ENCODE measurements at regions not wholly inside any gene's neighbourhood (a gene's known extent, or its start where the extent isn't known, plus 50 kb on each side); places are given as distances from the start of the nearest gene placed in this dataset.

DNA sequence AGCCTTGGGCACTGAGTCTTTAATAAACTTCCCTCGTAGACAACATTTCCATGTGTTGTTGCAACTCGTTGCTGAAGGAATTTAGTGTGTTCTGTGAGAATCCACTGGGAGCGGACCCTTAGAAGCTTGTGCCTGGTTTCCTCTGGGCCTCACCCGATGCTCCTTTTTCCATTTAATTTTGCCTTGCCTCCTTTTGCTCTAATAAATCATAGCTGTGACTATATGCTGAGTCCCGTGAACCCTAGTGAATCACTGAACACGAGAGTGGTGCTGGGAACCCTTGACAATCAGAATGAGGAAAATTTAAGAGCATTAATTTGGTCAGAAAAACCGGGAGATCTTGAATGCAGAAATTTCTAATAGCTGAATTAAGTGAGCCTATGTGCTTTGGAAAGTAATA, 291.1 kb upstream of the ZNF608 start:
- in situ Hi-C loops (cut with MboI; ENCODE audit: low sequenced_read_pairs) = no loop called here

DNA sequence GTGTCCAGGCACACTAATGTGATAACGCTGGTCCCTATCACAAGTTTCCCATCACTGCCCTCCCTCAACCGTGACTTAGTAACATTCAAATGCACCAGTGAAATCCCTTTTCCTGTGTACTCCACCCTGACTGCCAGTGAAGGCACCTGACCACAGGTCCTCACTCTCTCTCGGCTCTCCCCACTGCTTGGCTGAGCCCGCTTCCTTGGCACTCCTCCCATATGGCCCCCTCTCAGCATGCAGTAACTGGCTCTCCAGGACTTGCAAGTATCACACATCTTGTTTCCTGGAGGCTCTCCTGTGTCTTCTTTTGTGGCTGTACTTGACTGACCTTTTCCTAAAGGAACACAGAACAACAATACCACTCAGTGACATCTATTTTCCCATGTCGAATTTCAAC, 292.0 kb upstream of the ZNF608 start:
- in situ Hi-C loops (cut with MboI; ENCODE audit: low sequenced_read_pairs) = no loop called here

DNA sequence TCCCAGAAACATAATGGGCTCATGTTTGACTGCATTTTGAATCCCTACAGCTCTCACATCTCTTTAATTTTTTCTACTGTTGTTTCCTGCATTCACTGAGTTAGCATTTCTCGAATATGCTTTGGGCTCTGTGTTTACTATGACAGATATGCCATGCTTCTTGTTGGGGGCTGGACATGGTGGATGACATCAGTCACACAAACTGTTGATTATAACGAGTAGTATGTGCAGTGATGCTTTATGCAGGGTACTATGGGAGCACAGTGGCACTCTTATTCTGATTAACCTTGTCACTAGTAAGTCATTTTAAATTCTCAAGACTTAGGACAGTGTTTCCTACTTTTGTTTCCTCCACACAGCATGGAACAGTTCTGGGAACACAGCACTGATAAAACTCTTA, 295.4 kb upstream of the ZNF608 start:
- in situ Hi-C loops (cut with MboI; ENCODE audit: low sequenced_read_pairs) = no loop called here

DNA sequence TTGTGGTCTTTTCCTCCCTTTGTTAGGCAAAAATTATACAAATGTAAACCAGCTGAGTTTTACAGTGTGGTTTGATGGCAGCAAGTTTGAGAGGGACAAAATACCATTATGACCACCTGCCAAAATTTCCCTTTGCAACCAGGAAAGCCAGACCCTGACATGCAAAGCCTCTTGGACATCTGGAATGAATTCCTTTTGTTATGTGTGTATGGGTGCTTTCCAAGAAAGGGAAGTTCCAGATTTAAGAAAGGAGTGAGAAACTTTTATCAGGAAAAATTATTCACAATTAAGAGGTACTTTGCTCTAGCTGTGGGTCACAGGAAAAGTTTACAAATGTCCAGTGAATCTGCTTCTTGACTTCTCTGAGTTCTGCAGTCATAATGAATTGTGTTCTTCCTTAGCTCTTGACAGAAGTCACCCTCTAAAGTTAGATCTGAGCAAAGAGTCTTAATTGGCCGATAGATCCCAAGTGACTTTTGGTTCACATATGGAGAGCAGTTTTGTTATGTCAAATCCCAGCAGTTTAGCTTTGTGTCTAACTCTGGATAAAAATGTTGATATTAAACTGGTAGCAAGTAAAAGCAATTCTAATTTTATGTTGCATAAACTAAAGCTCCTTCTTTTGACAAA, 295.9 kb upstream of the ZNF608 start:
- in situ Hi-C loops (cut with MboI; ENCODE audit: low sequenced_read_pairs) = no loop called here

DNA sequence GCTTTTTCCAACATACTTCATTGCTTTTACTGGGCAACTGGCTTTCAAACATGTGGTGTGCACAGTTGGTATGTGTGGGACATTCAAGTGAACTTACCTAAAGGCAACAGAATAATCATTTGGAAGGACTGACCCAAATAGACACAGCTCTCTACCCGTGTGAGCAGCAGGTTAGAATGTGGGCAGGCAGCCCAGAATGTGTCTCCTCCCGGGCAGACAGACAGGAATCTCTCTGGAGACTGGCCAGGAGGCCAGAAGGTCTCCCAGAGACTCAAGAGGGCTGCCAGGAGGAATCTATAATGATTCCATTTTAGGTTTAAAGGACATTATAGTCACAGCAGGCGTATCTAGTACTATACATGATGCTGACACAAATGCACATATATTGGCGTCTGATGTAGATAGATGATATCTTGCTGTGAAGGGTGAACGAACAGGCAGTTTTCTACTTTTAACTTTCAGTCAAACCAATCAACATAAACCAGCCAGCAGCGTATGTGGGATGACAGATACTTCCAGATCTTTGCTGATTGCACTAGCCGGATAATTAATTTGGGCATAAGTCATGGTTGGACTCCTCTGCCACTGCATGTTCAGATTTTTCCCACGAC, 297.4 kb upstream of the ZNF608 start:
- in situ Hi-C loops (cut with MboI; ENCODE audit: low sequenced_read_pairs) = no loop called here

DNA sequence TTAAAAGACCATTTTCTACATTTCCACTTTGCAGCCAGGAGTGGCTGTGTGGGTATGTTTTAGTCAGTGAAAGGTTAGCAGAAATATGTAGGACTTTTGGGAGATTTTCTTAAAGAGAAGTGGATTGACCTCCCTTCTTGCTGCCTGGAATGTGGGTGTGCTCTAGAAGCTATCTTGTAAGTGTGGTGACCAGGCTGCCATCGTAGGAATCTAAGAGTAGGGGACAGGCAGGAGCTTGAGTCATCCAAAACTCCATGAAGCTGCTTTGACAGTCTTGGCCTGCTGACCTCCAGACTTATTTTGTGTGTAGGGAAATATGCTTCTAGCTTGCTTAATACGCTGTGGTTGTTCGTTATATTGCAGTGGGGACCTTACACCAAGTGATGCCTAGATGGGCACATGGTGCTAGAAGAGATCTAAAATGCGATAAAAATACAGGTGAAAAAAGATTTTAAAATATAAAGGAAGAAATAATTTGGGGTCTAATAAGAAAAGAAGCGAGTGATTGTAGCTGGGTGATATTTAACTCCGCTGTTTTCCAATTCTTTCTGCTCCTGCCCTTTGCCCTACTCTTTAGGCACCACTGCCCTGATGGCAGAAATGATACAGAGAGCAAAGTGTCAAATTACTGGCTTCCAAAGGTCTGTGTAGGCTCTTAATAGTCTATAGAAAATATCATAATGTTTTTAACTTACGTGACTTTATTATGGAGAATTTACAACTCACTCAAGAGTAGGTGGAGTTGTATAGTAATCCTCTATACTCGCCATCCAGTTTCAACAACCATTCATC, 298.2 kb upstream of the ZNF608 start:
- in situ Hi-C loops (cut with MboI; ENCODE audit: low sequenced_read_pairs) = no loop called here

DNA sequence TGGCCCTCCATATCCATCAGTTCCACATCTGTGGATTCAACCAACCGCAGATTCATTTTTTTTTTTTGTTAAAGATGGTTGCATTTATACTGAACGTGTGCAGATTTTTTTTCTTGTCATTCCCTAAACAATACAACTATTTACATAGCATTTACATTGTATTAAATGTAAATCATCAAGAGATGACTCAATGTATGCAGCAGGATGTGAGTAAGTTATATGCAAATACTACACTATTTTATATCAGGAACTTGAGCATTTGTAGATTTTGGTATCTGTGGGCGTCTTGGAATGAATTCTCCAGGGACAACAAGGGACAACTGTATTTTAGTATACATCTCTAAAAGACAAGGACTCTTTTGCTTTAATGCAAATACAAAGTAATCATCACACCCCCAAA, 299.2 kb upstream of the ZNF608 start:
- in situ Hi-C loops (cut with MboI; ENCODE audit: low sequenced_read_pairs) = no loop called here

DNA sequence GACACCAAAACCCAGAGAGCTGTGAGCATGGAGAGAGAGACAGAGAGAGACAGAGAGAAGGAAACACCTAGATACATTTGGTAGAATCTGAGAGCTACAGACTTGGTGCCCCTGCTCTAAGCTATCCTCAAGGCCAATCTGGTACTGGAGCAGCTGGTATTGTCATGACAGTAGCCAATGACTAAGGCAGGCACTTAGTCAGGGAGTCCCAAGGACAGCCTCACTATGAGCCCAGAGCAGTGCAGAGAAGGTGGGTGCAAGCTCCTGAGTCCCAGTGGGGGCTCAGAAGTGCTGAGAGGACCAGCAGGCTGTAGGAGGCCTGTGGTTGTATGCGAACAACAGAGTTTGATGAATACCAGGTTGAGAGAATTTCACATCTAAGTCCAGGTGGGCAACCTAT, 300.4 kb upstream of the ZNF608 start:
- in situ Hi-C loops (cut with MboI; ENCODE audit: low sequenced_read_pairs) = no loop called here

DNA sequence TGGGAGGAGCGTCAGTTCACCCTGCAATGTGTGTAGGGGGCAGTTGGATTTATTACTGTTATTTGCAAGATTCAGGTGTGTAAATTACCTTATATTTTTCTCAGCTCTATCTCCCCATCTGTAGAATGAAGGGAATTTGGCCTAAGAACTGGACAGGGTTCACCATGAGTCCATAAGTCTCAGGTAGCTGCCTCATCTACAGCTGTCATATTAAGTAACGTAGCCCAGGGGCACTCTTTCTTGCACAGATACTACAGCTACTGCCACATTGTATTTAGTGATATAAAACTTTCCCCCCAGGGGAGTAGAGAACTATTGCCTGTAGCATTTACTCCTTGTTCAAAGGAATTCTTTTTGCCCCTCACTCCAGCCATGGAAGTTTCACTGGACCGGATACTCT, 301.4 kb upstream of the ZNF608 start:
- in situ Hi-C loops (cut with MboI; ENCODE audit: low sequenced_read_pairs) = no loop called here

DNA sequence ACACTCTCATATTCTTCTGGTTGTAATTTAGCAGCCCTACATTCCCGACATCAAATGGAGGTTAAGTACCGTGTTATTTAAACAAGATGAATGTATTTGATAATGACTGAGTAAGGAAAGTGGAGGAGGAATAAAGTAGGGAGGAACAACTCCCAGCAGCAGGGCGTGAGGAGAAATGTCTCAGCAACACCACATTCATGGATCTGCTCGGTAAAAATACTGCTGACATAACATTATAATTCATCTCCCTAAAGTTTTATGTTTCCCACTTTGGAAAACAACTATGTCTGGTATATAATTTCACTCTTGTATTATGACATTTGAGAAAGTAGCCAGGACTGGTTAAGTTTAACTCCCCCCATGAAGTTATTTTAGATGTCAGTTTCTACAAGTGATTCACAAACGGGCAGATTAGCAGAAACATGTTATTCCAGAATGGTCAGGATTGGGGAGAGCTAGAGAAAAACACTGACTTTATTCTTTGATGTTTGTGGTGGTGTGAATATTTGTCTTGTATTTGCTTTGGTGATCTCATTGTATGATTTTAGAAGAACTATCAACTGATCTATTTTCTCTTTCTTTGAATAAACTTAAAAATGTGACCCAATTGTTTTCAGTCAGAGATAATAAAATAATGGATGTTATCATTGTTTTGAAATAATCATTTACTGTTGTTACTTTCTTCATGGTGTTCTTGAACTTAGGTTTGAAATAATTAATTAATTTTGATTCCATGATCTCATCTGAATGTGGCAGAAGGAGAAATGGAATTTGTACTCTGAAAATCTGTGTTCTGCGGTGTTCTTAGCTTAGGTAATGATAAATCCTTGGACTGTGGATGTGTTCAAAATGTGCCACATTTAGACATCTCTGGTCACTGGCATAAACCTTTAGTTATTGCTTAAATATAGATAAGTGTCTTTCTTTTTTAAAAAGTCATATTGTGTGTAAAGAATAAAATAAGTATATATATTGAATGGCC, 303.6 kb upstream of the ZNF608 start:
- in situ Hi-C loops (cut with MboI; ENCODE audit: low sequenced_read_pairs) = no loop called here

DNA sequence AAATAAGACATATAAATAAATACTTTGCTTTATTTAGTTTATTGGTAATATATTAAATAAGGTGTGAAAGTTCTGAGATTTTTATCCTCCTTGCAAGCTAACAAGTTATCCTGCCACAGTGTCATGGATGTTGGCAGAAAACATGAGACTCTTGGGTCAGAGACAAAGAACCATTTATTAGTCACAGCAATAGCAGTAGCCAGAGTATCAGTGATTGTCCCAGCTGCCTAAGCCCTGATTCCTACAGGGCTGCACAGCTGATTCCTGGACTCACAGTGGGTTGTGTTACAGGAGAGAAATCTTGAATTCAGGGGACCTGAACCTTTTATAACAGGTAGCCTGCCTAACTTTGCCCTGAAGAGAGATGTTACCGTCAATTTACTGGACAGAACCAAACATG, 304.5 kb upstream of the ZNF608 start:
- in situ Hi-C loops (cut with MboI; ENCODE audit: low sequenced_read_pairs) = no loop called here

DNA sequence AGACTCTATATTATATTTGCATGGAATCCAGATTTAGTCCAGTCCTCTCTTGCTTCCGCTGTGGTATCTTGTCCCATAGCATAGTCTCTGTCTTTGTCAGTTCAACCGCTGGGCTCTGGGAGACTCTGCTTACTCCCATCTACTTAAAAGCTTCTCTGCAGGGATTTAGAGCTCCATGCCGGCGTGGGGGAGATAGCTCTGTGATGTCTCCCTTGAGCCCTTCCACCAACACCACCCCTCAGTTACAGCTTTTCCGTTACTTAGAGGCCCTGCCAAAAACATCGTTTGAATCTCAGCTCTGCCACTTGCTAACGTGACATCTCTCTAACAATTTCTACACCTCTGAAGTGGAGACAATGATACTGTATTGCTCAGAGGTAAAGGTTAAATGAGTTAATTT, 306.1 kb upstream of the ZNF608 start:
- in situ Hi-C loops (cut with MboI; ENCODE audit: low sequenced_read_pairs) = no loop called here

DNA sequence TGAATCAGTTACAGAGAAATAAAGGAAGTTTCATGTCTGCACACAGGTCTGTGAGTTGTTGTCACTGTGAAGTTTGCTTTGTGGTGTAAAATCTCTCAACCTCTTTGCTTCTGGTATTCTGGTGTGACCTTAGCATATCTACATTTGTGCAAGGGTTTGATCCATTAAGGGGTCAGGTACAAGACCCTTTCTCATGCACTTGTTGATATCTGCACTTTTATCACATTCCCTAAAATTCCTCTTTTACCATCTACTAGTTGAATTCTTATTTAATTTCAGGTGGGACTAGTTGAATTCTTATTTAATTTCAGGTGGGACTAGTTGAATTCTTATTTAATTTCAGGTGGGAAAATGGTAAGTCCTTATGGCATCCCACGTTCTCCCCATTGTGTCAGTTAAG, 306.7 kb upstream of the ZNF608 start:
- in situ Hi-C loops (cut with MboI; ENCODE audit: low sequenced_read_pairs) = no loop called here

DNA sequence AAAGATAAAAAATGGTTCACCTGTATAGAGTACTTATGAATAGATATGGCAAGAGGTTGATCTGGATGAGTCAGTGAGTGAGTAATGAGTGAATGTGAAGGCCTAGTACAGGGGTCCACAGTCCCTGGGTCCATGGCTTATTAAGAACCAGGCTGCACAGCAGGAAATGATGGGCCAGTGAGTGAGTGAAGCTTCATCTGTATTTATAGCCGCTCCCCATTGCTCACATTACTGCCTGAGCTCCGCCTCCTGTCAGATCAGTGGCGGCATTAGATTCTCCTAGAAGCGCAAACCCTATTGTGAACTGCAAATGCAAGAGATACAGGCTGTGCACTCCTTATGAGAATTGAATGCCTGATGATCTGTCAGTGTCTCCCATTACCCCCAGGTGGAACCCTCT, 307.7 kb upstream of the ZNF608 start:
- in situ Hi-C loops (cut with MboI; ENCODE audit: low sequenced_read_pairs) = no loop called here

DNA sequence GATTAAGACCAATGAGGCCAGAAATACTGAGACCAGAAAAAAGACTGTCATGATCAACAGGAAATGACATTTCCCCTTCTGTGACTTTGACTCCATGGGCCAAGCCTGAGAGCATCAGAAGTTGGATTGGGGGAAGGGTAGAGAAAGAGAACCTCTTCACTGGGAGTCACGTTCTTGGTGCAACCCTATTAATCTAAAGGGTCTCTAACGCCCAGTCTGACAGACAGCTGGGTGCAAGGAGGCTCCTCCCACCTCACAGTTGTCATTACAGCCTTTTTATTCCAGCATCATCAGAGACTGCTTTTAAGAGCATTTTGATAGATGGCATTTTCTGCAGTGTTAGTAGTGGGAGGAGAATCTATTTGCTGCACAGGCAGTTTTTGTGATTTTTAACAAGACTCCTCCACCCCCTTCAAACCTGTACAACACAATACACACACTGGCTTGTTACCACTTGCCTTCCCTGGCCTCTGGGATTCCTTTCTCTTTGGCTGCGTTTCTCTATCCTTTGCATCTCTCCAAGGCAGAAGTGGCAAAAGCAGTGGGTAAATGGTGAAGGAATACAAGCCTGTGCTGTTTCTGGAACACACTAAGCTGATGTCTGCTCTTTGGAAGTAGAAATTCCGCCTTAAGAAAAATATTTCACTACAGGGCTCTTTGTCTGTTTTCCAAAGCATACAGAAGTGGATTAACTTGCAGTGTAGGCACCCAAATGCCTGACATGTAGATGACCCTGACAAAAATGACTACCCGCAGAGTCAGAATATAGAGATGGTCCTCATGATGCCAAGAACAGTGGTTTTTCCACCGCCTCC, 310.4 kb upstream of the ZNF608 start:
- in situ Hi-C loops (cut with MboI; ENCODE audit: low sequenced_read_pairs) = no loop called here

DNA sequence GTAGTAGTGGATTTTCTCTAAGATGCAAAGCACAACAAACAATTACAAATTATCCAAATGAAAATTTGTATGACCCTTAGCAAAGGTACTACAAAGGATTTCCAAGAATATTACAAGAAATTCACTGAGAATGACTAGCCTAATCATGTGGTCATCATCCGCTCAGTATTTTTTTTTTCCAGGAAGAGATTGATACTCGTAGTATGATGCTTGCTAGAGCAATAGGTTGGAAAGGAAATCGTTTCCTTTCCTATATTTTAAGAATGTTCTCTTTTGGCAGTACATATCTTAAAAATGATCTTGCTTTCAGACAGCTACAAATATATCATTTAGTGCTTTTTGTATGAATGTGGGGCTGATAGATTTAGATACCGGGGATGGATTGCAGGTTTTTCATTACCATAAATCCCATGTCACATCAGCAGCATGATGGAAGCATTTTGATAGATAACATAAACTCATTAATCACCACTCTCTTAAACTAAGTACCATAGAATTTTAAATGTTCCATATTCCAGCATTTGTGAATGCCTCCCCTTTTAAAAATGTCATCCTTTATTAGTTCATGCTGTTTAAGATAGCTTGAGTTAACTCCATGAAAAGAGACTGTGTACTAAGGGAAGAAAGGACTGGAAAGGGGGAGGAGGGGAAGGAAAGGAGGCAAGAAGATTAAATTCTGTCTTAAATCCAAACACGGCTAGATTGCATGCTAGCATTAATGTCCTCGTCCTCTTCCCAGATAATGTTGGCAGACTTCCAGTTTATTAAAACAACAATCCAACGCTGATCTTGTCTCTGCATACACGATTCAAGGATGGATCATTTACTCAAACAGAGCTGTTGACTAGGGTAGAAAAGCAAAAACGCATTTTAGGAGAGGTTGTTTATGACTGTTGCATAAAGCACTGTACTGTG, 311.7 kb upstream of the ZNF608 start:
- in situ Hi-C loops (cut with MboI; ENCODE audit: low sequenced_read_pairs) = no loop called here

DNA sequence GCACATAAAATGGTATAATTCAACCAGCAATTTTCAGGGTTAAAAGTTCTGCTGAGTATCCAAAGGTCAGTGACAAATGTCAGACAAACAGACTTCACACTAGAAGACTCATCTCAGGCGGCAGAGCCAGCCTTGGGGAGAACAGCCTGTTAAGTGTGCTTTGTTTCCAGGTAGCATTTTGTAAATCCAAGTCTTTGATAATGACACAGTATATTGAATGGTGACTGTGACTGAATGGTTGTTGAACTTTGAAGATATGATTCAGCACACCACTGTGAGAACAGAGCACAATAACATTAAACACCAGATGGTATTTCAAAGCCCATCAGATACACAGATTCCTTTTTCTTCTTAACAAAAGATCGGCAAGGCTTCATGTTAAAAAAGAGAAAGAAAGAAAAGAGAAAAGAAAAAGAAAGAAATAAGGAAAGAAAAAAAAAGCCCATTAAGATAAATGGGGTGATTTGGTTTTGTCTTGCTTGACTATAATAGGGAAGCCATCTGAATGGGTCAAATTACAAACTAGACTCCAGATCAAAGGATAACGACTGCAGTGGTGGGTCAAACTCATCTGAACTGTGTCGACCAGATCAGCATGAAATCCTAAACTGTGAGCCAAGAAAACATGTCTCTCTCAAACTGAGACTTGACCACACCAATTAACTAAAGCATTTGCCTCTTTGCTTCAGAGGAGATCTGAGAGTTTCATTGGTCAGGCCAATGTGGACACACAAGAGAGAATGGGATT, 313.0 kb upstream of the ZNF608 start:
- in situ Hi-C loops (cut with MboI; ENCODE audit: low sequenced_read_pairs) = no loop called here

DNA sequence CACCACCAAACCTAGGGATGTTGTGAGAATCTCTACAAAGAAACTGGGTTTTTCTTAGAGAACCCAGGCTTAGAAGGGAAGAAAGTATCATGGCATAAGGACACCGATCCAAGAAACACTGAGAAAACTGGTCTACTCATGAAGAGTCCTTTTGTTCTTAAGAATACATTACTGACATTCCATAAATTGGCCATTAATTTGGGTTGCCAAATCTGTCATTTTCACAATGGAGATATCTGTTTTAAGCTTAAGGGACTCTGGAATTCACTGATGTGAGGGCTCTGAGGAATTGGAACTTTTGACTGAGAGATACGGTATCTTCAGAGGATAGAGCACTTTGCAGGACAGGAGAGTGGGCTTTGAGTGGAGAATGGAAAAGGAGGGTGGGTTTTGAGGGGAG, 315.3 kb upstream of the ZNF608 start:
- in situ Hi-C loops (cut with MboI; ENCODE audit: low sequenced_read_pairs) = no loop called here
